ENCODE measurements at regions not wholly inside any gene's neighbourhood (a gene's known extent, or its start where the extent isn't known, plus 50 kb on each side); places are given as distances from the start of the nearest gene placed in this dataset.

DNA sequence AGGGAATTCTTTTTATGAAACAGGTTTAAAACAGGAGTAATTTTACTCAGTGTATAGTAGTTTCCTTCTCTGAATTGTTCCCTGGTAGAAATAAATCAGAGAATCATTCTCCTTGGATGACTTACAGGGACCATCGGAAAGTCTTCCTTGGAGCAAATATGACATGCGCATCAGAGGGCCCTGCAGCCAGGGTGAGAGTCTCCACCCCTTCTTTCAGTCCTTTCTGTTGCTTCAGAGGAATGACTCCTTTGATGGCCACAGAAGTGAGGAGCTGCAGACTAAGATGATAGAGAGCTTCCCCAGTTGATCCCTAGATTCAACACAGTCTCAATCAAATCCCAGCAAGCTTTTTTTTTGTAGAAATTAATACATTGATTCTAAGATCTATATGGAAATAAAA lies 294.8 kb upstream of the UMPS start:
- Histone ChIP-seq H3K79me2 (ENCODE audit: insufficient read depth, low read length) (no peaks in the 10 kb centered on the region), H2AFZ (ENCODE audit: low read length) (no peak overlapping the region), H3K9ac (ENCODE audit: low read depth, low read length, poor library complexity, severe bottlenecking) (no peak overlapping the region), H4K20me1 (ENCODE audit: insufficient read depth, low read length, poor library complexity, severe bottlenecking) (no peaks in the 10 kb centered on the region), H3K9me2 (replicated peaks; ENCODE audit: low read depth, low read length) (no peaks in the 10 kb centered on the region), H3K4me2 (ENCODE audit: low read depth, low read length, poor library complexity, severe bottlenecking) (no peak overlapping the region), H3K9me3 (ENCODE audit: insufficient read depth, low read depth, low read length) (no peaks in the 10 kb centered on the region), H3K4me3 (ENCODE audit: low read length, poor library complexity, severe bottlenecking) (no peak overlapping the region), H3K4me1 (ENCODE audit: insufficient read depth, low read length, poor library complexity, severe bottlenecking) (peaks cover 8% of the 10 kb centered on the region), H3K27me3 (ENCODE audit: insufficient read depth, low read length, poor library complexity, severe bottlenecking) (no peaks in the 10 kb centered on the region), H3F3A (ENCODE audit: low read depth) (no peaks in the 10 kb centered on the region), H3K36me3 (ENCODE audit: insufficient read depth, low read length) (no peaks in the 10 kb centered on the region)
- TF ChIP-seq, protein P1, sequence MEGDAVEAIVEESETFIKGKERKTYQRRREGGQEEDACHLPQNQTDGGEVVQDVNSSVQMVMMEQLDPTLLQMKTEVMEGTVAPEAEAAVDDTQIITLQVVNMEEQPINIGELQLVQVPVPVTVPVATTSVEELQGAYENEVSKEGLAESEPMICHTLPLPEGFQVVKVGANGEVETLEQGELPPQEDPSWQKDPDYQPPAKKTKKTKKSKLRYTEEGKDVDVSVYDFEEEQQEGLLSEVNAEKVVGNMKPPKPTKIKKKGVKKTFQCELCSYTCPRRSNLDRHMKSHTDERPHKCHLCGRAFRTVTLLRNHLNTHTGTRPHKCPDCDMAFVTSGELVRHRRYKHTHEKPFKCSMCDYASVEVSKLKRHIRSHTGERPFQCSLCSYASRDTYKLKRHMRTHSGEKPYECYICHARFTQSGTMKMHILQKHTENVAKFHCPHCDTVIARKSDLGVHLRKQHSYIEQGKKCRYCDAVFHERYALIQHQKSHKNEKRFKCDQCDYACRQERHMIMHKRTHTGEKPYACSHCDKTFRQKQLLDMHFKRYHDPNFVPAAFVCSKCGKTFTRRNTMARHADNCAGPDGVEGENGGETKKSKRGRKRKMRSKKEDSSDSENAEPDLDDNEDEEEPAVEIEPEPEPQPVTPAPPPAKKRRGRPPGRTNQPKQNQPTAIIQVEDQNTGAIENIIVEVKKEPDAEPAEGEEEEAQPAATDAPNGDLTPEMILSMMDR (conservative IDR thresholded peaks at IDR 0.05; ENCODE audit: low read length): no peak
- no peak for TF ChIP-seq EZH2phosphoT487 (IDR thresholded peaks at IDR 0.05; ENCODE audit: borderline replicate concordance)

DNA sequence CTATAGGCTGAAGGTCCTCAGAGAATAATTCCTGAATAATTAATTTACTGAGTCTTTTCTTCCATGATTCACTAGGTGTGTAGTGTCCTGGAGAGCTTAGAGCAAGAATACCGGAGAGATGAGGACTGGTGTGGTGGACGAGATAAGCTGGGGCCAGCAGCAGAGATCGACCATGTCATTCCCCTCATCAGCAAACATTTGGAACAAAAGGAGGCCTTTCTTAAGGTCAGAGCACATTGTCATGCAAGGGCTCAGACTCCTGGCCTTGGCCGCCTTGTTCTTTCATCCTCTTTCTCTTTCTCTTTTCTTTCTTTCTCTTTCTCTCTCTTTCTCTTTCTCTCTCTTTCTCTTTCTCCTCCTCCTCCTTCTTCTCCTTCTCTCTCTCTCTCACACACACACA lies 291.4 kb upstream of the UMPS start:
- H3K4me2 ChIP-seq (ENCODE audit: low read depth, low read length, poor library complexity, severe bottlenecking): no peak overlapping the region
- TF ChIP-seq EZH2phosphoT487 (IDR thresholded peaks at IDR 0.05; ENCODE audit: borderline replicate concordance): no peak
- TF ChIP-seq, protein P1 (conservative IDR thresholded peaks at IDR 0.05; ENCODE audit: low read length): no peak

DNA sequence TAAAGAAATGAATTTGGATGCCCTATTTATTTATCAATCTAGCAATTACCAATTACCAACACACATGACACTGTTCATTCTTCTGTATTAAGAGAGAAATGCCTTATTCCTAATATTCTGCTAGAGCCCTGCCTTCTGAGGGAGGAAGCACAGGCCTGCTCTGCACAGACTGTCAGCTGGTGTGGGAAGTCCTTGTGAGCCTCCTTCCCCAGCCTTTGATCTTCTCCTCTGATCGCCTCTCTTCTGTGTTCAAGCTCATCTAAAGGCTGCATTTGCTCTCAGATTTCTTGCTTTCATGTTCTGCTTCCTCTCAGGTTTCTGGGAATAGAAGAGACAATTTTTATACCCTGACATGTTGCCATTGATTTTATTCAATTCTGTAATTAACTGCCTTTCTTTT lies 290.6 kb upstream of the UMPS start:
- Histone ChIP-seq H3K79me2 (ENCODE audit: insufficient read depth, low read length) (no peaks in the 10 kb centered on the region), H3K9ac (ENCODE audit: low read depth, low read length, poor library complexity, severe bottlenecking) (no peak overlapping the region), H3F3A (ENCODE audit: low read depth) (no peaks in the 10 kb centered on the region), H3K9me2 (replicated peaks; ENCODE audit: low read depth, low read length) (no peaks in the 10 kb centered on the region), H3K4me1 (ENCODE audit: insufficient read depth, low read length, poor library complexity, severe bottlenecking) (peaks cover 8% of the 10 kb centered on the region), H3K27me3 (ENCODE audit: insufficient read depth, low read length, poor library complexity, severe bottlenecking) (no peaks in the 10 kb centered on the region), H3K4me3 (ENCODE audit: low read length, poor library complexity, severe bottlenecking) (no peak overlapping the region), H4K20me1 (ENCODE audit: insufficient read depth, low read length, poor library complexity, severe bottlenecking) (no peaks in the 10 kb centered on the region), H3K36me3 (ENCODE audit: insufficient read depth, low read length) (no peaks in the 10 kb centered on the region), H3K4me2 (ENCODE audit: low read depth, low read length, poor library complexity, severe bottlenecking) (no peak overlapping the region), H3K9me3 (ENCODE audit: insufficient read depth, low read depth, low read length) (no peaks in the 10 kb centered on the region), H2AFZ (ENCODE audit: low read length) (no peak overlapping the region)
- no peak for TF ChIP-seq EZH2phosphoT487 (IDR thresholded peaks at IDR 0.05; ENCODE audit: borderline replicate concordance)
- TF ChIP-seq, protein P1 (conservative IDR thresholded peaks at IDR 0.05; ENCODE audit: low read length): no peak

More for the DNA sequence above, 291.4 kb upstream of the UMPS start:
- no peaks in the 10 kb centered on the region for H3K27me3 ChIP-seq (ENCODE audit: insufficient read depth, low read length, poor library complexity, severe bottlenecking)
- H3K79me2 ChIP-seq (ENCODE audit: insufficient read depth, low read length): no peaks in the 10 kb centered on the region
- no peaks in the 10 kb centered on the region for H3K36me3 ChIP-seq (ENCODE audit: insufficient read depth, low read length)
- no peaks in the 10 kb centered on the region for H3K9me2 ChIP-seq (replicated peaks; ENCODE audit: low read depth, low read length)
- H3K9ac ChIP-seq (ENCODE audit: low read depth, low read length, poor library complexity, severe bottlenecking): no peak overlapping the region
- no peaks in the 10 kb centered on the region for H3K9me3 ChIP-seq (ENCODE audit: insufficient read depth, low read depth, low read length)
- no peaks in the 10 kb centered on the region for H4K20me1 ChIP-seq (ENCODE audit: insufficient read depth, low read length, poor library complexity, severe bottlenecking)
- peaks cover 8% of the 10 kb centered on the region for H3K4me1 ChIP-seq (ENCODE audit: insufficient read depth, low read length, poor library complexity, severe bottlenecking)
- H3F3A ChIP-seq (ENCODE audit: low read depth): no peaks in the 10 kb centered on the region
- no peak overlapping the region for H2AFZ ChIP-seq (ENCODE audit: low read length)
- no peak overlapping the region for H3K4me3 ChIP-seq (ENCODE audit: low read length, poor library complexity, severe bottlenecking)

All from Loucy (cell line).